Neural cell (in vitro differentiated cells): ENCODE measurements at regions not wholly inside any gene's neighbourhood (a gene's known extent, or its start where the extent isn't known, plus 50 kb on each side); places are given as distances from the start of the nearest gene placed in this dataset.

Experiments
- H2AFZ ChIP-seq: fragments of 200-600, 300-800 bp; sonication (generic), shearing (Covaris generic); 2 replicates; pipeline ENCODE4 v1.6.0; 2014; ENCODE audit warnings: low read depth, mild to moderate bottlenecking, antibody characterized with exemption, low read length, moderate library complexity
- H3F3A ChIP-seq: fragments of 200-600 bp; shearing (Covaris generic); 2 replicates; pipeline ENCODE4 v1.6.1; 2016; ENCODE audit warnings: mild to moderate bottlenecking, moderate library complexity, mixed read lengths, antibody characterized with exemption, low read length; ENCODE audit not compliant: insufficient read depth, poor library complexity, severe bottlenecking
- H3K27ac ChIP-seq: fragments of 200-600, 300-800 bp; sonication (generic), shearing (Covaris generic); 2 replicates; pipeline ENCODE4 v1.5.1; 2014; ENCODE audit warnings: mild to moderate bottlenecking, low read length, moderate library complexity
- H3K27me3 ChIP-seq: fragments of 300-800, 200-600 bp; sonication (generic), shearing (Covaris generic); 2 replicates; pipeline ENCODE4 v1.6.0; 2014; ENCODE audit warnings: mild to moderate bottlenecking, low read depth, low read length, moderate library complexity; ENCODE audit not compliant: insufficient read depth
- H3K36me3 ChIP-seq: fragments of 300-800, 200-600 bp; sonication (generic), shearing (Covaris generic); 2 replicates; pipeline ENCODE4 v1.5.1; 2014; ENCODE audit warnings: mild to moderate bottlenecking, antibody characterized with exemption, low read length, moderate library complexity; ENCODE audit not compliant: insufficient read depth
- H3K4me2 ChIP-seq: fragments of 300-800, 200-600 bp; sonication (generic), shearing (Covaris generic); 2 replicates; pipeline ENCODE4 v1.6.0; 2014; ENCODE audit warnings: mild to moderate bottlenecking, low read length
- H3K4me3 ChIP-seq: fragments of 300-800, 200-600 bp; sonication (generic), shearing (Covaris generic); 2 replicates; pipeline ENCODE4 v1.5.1; 2014; ENCODE audit warnings: mild to moderate bottlenecking, low read length, moderate library complexity
- H3K79me2 ChIP-seq: fragments of 200-600 bp; shearing (Covaris generic); replicated peaks from 2 replicates; pipeline ENCODE4 v1.6.0; 2014; ENCODE audit warnings: mild to moderate bottlenecking, low read length, moderate library complexity; ENCODE audit not compliant: insufficient read depth
- H3K9ac ChIP-seq: fragments of 300-800, 200-600 bp; sonication (generic), shearing (Covaris generic); 2 replicates; pipeline ENCODE4 v1.6.1; 2016; ENCODE audit warnings: mild to moderate bottlenecking, low read length, mixed read lengths
- H3K9me2 ChIP-seq: fragments of 200-600 bp; shearing (Covaris generic); 2 replicates; pipeline ENCODE4 v1.6.1; 2016; ENCODE audit warnings: mild to moderate bottlenecking, low read length, mixed read lengths; ENCODE audit not compliant: insufficient read depth
- H3K9me3 ChIP-seq: fragments of 200-600, 300-800 bp; sonication (generic), shearing (Covaris generic); 2 replicates; pipeline ENCODE4 v1.6.1; 2016; ENCODE audit warnings: mild to moderate bottlenecking, mixed run types, low read length, moderate library complexity, mixed read lengths
- H4K20me1 ChIP-seq: fragments of 200-600 bp; shearing (Covaris generic); 2 replicates; pipeline ENCODE4 v1.6.1; 2016; ENCODE audit warnings: mild to moderate bottlenecking, mixed run types; ENCODE audit not compliant: insufficient read depth
- EP300 ChIP-seq: fragments of 450-650 bp; conservative IDR thresholded peaks from 2 replicates; pipeline ENCODE4 v1.6.1; 2014; ENCODE audit warnings: antibody characterized with exemption, mild to moderate bottlenecking, moderate library complexity; ENCODE audit not compliant: poor library complexity, severe bottlenecking
- EZH2 ChIP-seq: fragments of 200-600, 300-800 bp; shearing (Covaris generic), sonication (generic); IDR thresholded peaks from 2 replicates; pipeline ENCODE4 v1.6.1; 2014; ENCODE audit warnings: antibody characterized with exemption, low read length, borderline replicate concordance, mild to moderate bottlenecking; ENCODE audit not compliant: insufficient read depth, poor library complexity, severe bottlenecking
- MXI1 ChIP-seq: fragments of 450-650 bp; conservative IDR thresholded peaks from 2 replicates; pipeline ENCODE4 v1.6.1; 2014; ENCODE audit warnings: antibody characterized with exemption, mild to moderate bottlenecking; ENCODE audit not compliant: poor library complexity, severe bottlenecking
- POLR2AphosphoS5 ChIP-seq: IDR thresholded peaks from 2 replicates; pipeline ENCODE4 v1.6.1; 2012
- RAD21 ChIP-seq: fragments of 450-650 bp; conservative IDR thresholded peaks from 2 replicates; pipeline ENCODE4 v1.6.1; 2014; ENCODE audit warnings: antibody characterized with exemption, mild to moderate bottlenecking, moderate library complexity
- SMC3 ChIP-seq: fragments of 450-650 bp; conservative IDR thresholded peaks from 2 replicates; pipeline ENCODE4 v1.6.1; 2014; ENCODE audit warnings: antibody characterized with exemption, mild to moderate bottlenecking, moderate library complexity; ENCODE audit not compliant: poor library complexity
- TAF1 ChIP-seq: IDR thresholded peaks from 2 replicates; pipeline ENCODE4 v1.6.1; 2012; ENCODE audit warnings: low read depth
- TF ChIP-seq, protein P1 (sequence below): IDR thresholded peaks from 2 replicates; pipeline ENCODE4 v1.6.1; 2012; ENCODE audit warnings: borderline replicate concordance
- TF ChIP-seq, protein P2 (sequence below): fragments of 450-650 bp; IDR thresholded peaks from 2 replicates; pipeline ENCODE4 v1.5.1; 2014; ENCODE audit warnings: antibody characterized with exemption, mild to moderate bottlenecking, moderate library complexity; ENCODE audit not compliant: poor library complexity, severe bottlenecking

DNA sequence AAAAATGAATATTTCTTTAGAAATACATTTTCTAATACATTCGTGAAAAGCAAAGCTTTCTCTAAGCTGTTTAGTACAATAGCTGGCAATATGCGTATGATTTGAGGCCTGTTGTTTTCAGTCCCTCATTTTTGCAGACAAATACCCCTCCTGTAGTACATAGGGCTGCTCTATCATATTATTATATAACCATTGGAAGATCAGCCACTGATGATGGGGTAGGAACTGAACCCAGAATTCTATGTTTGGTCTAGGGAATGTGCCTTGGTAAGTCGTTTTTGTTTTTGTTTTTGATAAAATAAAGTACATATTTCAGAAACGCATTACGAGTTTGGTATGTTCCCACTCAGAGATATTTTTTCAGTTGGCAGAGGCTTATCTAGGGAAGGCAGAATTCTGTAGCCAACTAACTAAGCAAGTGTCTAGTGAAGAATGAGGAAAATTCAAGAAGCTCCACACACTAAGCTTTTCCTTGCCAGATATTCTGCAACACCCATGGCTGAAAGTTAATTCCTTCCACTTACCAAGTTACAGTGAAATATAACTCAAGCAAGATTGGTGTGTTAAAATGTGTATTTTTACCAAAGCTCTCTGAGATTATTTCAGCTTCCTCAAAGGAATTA lies 656.9 kb upstream of the MIR17HG start:
- no peak overlapping the region for H2AFZ ChIP-seq
- H3K79me2 ChIP-seq = no peaks in the 10 kb centered on the region
- H3K36me3 ChIP-seq = no peaks in the 10 kb centered on the region
- no peaks in the 10 kb centered on the region for H3K9me2 ChIP-seq
- no peak overlapping the region for H3K27ac ChIP-seq
- no peak overlapping the region for H3K4me3 ChIP-seq
- no peak overlapping the region for H3K9ac ChIP-seq
- H4K20me1 ChIP-seq = no peaks in the 10 kb centered on the region
- H3K27me3 ChIP-seq = no peaks in the 10 kb centered on the region
- H3F3A ChIP-seq = peaks cover 4% of the 10 kb centered on the region
- no peak for TF ChIP-seq POLR2AphosphoS5
- TF ChIP-seq EP300 = no peak
- no peak for TF ChIP-seq RAD21
- TF ChIP-seq TAF1 = no peak
- TF ChIP-seq SMC3 = no peak
- TF ChIP-seq EZH2 = no peak
- no peak for TF ChIP-seq MXI1
- TF ChIP-seq, protein P1, sequence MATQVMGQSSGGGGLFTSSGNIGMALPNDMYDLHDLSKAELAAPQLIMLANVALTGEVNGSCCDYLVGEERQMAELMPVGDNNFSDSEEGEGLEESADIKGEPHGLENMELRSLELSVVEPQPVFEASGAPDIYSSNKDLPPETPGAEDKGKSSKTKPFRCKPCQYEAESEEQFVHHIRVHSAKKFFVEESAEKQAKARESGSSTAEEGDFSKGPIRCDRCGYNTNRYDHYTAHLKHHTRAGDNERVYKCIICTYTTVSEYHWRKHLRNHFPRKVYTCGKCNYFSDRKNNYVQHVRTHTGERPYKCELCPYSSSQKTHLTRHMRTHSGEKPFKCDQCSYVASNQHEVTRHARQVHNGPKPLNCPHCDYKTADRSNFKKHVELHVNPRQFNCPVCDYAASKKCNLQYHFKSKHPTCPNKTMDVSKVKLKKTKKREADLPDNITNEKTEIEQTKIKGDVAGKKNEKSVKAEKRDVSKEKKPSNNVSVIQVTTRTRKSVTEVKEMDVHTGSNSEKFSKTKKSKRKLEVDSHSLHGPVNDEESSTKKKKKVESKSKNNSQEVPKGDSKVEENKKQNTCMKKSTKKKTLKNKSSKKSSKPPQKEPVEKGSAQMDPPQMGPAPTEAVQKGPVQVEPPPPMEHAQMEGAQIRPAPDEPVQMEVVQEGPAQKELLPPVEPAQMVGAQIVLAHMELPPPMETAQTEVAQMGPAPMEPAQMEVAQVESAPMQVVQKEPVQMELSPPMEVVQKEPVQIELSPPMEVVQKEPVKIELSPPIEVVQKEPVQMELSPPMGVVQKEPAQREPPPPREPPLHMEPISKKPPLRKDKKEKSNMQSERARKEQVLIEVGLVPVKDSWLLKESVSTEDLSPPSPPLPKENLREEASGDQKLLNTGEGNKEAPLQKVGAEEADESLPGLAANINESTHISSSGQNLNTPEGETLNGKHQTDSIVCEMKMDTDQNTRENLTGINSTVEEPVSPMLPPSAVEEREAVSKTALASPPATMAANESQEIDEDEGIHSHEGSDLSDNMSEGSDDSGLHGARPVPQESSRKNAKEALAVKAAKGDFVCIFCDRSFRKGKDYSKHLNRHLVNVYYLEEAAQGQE = no peak
- TF ChIP-seq, protein P2, sequence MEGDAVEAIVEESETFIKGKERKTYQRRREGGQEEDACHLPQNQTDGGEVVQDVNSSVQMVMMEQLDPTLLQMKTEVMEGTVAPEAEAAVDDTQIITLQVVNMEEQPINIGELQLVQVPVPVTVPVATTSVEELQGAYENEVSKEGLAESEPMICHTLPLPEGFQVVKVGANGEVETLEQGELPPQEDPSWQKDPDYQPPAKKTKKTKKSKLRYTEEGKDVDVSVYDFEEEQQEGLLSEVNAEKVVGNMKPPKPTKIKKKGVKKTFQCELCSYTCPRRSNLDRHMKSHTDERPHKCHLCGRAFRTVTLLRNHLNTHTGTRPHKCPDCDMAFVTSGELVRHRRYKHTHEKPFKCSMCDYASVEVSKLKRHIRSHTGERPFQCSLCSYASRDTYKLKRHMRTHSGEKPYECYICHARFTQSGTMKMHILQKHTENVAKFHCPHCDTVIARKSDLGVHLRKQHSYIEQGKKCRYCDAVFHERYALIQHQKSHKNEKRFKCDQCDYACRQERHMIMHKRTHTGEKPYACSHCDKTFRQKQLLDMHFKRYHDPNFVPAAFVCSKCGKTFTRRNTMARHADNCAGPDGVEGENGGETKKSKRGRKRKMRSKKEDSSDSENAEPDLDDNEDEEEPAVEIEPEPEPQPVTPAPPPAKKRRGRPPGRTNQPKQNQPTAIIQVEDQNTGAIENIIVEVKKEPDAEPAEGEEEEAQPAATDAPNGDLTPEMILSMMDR = no peak
- no peaks in the 10 kb centered on the region for H3K9me3 ChIP-seq
- H3K4me2 ChIP-seq = no peak overlapping the region

DNA sequence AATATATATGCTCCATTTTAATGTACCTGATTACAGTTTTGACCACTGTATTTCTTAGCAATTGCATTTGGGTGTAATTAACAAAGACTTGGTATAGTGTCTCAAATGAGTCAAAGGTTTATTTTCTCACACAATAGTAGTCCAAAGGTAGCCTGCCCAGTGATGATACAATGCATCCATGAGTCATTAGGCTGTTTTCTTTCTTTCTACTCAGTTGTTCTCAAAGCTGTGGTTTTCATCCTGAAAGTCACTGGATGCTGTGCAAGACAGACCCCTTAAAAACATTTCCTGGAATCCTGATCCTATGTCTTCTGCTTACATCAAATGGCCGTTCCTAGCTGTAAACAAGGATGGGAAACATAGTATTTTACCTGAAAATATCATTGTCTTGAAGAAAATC lies 651.2 kb upstream of the MIR17HG start:
- no peak overlapping the region for H2AFZ ChIP-seq
- TF ChIP-seq EZH2 (no peak), TAF1 (no peak), SMC3 (no peak), POLR2AphosphoS5 (no peak), MXI1 (no peak), RAD21 (no peak), EP300 (no peak)
- TF ChIP-seq, protein P2 = no peak
- TF ChIP-seq, protein P1 = no peak

More for the DNA sequence above, 651.2 kb upstream of the MIR17HG start:
- Histone ChIP-seq H3K79me2 (no peaks in the 10 kb centered on the region), H3F3A (no peaks in the 10 kb centered on the region), H3K4me2 (no peak overlapping the region), H4K20me1 (no peaks in the 10 kb centered on the region), H3K9me2 (no peaks in the 10 kb centered on the region), H3K27me3 (no peaks in the 10 kb centered on the region), H3K36me3 (no peaks in the 10 kb centered on the region), H3K9me3 (no peaks in the 10 kb centered on the region), H3K27ac (no peak overlapping the region), H3K4me3 (no peak overlapping the region), H3K9ac (no peak overlapping the region)
